GM10266 (cell line): ENCODE measurements at regions not wholly inside any gene's neighbourhood (a gene's known extent, or its start where the extent isn't known, plus 50 kb on each side); places are given as distances from the start of the nearest gene placed in this dataset.

Experiments used
- DNase-seq: peaks from one replicate; pipeline ENCODE4 v3.0.0; 2012; ENCODE audit errors: extremely low spot score
- TF ChIP-seq, protein P1 (sequence below): IDR thresholded peaks from 2 replicates; pipeline ENCODE4 v1.5.1; 2012; ENCODE audit warnings: mild to moderate bottlenecking, low read depth; ENCODE audit not compliant: control insufficient read depth, insufficient read depth; ENCODE audit errors: missing control alignments

DNA sequence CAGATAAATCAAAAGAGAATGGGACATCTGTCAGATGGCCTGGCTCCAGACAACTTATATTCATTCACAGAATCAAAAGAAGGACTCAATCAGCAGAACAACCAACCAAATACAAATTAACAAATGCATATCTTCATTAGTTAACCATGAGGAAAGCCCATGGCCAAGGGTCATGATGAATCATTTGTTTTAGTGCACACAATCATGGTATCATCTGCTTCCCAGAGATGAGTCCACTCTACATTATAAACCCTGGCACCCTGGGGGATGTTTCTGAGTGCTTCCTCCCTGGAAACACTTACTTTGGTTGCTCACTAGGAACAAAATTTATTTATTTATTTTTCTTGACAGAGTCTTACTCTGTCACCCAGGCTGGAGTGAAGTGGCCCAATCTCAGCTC, 453.3 kb upstream of the HS3ST1 start:
- DNase-seq: no peak
- TF ChIP-seq, protein P1, sequence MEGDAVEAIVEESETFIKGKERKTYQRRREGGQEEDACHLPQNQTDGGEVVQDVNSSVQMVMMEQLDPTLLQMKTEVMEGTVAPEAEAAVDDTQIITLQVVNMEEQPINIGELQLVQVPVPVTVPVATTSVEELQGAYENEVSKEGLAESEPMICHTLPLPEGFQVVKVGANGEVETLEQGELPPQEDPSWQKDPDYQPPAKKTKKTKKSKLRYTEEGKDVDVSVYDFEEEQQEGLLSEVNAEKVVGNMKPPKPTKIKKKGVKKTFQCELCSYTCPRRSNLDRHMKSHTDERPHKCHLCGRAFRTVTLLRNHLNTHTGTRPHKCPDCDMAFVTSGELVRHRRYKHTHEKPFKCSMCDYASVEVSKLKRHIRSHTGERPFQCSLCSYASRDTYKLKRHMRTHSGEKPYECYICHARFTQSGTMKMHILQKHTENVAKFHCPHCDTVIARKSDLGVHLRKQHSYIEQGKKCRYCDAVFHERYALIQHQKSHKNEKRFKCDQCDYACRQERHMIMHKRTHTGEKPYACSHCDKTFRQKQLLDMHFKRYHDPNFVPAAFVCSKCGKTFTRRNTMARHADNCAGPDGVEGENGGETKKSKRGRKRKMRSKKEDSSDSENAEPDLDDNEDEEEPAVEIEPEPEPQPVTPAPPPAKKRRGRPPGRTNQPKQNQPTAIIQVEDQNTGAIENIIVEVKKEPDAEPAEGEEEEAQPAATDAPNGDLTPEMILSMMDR: no peak

DNA sequence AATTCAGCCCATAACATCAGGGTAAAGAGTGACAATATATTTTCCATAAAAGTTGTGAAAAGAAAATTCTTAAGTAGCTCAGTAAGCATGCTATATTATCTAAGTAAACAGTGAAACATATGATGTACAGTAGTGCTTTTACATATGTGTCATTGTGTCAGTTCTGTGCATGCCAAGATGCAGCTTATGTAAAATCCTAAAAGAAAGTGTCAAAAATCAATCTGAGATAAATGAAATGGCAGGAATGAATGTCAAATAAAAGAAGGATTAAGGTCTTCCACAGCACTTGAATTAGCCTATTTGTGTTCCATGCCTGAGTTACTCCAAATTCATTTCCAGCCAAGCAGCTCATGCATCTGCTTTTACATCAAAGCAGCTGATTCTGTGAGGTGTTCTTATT, 452.7 kb upstream of the HS3ST1 start:
- TF ChIP-seq, protein P1: no peak
- DNase-seq: no peak

DNA sequence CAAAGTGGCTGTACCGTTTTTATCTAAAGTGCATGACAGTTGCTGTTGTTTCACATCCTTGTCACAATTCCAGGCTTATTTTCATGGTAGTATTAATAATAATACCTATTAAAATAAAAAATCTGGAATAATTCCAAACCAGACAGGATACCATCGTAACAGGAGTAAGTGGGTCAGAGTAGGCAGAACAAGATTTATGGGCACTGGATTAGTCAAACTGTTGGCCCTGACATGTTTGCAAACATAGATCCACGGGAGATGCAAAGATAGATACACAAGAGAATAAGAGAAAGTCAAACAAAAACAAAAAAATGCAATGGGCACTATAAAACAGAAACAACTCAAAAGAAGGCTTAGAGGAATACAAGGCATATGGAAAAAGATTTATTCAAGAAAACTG, 449.5 kb upstream of the HS3ST1 start:
- TF ChIP-seq, protein P1: no peak
- no peak for DNase-seq

DNA sequence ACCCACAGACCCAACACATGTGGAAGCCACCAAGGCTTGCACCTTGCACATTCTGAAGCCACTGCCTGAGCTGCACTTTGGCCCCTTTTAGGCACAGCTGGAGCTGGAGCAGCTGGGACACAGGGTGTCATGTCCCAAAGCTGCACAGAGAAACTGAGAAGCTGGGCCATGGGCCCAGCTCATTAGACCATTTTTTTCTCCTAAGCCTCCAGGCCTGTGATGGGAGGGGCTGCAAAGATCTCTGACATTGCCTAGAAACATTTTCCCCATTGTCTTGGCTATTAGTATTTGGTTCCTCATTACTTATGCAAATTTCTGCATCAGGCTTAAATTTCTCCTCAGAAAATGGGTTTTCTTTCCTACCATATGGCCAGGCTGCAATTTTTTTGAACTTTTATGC, 447.4 kb upstream of the HS3ST1 start:
- TF ChIP-seq, protein P1: no peak

DNA sequence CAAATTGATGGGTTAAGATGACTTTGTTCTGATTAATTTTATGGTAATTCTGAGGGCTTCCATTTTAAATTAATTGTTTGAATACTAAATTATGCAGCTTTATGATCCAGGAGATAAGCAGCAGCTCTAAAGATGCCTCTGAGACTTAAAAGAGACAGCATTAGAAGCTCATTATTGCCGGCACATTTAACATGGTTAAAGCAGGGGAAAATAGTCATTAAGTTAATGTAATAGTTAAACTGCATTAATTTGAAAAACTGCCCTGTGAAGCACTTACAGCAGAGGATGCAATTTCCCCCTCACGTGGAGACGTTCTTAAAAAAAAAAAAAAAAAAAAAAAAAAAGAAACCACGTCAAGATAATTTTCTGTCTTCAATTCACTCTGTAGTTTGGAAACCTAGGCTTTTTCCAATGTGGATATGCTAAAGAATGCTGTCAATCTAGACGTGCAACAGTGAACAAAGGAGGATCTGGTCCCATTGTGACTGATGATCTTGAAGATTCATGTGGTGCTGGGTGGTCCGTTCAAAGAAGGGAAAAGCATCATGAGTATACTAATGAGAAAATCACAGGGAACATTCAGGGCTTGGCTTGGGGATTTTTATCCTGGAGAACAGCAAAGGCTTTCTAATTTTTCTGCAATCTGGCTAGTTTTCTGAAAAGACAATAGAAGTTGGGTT, 440.6 kb upstream of the HS3ST1 start:
- TF ChIP-seq, protein P1: no peak
- no peak for DNase-seq

More for the DNA sequence above, 447.4 kb upstream of the HS3ST1 start:
- no peak for DNase-seq

DNA sequence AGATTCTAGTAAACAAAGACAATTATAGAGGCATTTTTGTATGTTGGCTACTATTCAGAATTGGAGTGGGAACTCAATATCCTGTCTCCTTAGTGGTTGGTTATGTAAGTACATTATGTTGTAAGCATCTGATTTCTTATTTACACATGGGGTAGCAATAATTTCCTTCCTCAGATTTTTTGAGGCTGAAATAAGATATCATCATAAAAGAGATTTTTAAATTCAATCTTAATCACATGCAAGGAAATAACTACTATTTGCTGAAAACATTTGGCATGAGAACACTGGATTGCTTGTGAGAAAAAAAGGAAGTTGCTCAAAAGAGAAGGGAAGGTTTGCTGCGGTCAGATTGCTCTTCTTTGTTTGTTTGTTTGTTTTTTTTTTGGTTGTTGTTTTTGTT, 437.7 kb upstream of the HS3ST1 start:
- TF ChIP-seq, protein P1: no peak
- no peak for DNase-seq

DNA sequence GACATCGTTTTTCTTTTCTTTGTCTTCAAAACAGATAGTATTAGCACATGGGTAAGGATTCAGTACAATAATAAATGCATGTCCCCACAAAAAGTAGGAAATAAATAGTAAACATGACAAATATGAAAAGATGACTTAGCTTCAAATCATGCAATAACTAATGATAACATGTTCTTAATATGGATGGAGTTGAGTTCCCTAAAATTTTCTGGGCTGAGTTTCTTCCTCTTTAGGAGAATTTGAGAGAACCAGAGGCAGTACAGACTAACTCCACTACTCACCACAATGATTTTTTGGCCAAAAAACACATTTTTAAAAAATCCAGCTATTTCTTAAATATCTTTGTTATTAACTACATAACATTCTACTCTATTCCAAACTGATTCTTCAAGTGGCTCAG, 432.3 kb upstream of the HS3ST1 start:
- TF ChIP-seq, protein P1: no peak
- DNase-seq: no peak
